PC-3 (cell line): ENCODE measurements at regions not wholly inside any gene's neighbourhood (a gene's known extent, or its start where the extent isn't known, plus 50 kb on each side); places are given as distances from the start of the nearest gene placed in this dataset.
A peak's percentile ranks its signal among the peaks of the same experiment; 100 is the strongest.

ENCODE experiments used
- ATAC-seq: fragments of 200-7000 bp; cut with Tn5 transposase; 2 replicates; pipeline ENCODE4 v1.9.1; 2020; ENCODE audit warnings: mild to moderate bottlenecking, moderate library complexity
- BruUV-seq: library from RNA; stranded (reverse); fragments of 400-500 nt; replicated peaks from 2 replicates; lab custom pipeline; 2021; lab: Mats Ljungman, UMichigan
- CTCF ChIA-PET: fragments of 300-600 bp; sonication (Branson Sonifier 250); formaldehyde crosslinking; loops from one replicate; lab custom pipeline; 2022; ENCODE audit warnings: antibody characterized with exemption; lab: Charles Lee
- POLR2A ChIA-PET: fragments of 300-600 bp; sonication (Branson Sonifier 250); formaldehyde crosslinking; loops from one replicate; lab custom pipeline; 2022; ENCODE audit warnings: antibody characterized with exemption; ENCODE audit not compliant: unreplicated experiment; lab: Charles Lee
- DNase-seq: peaks from one replicate; pipeline ENCODE4 v3.0.0-alpha.2; 2015
- H2AFZ ChIP-seq: fragments of 300-600 bp; sonication (generic); 2 replicates; pipeline ENCODE4 v1.6.0; 2016; ENCODE audit warnings: antibody characterized with exemption, low read length
- H3F3A ChIP-seq: fragments of 300-600 bp; sonication (generic); one replicate; pipeline ENCODE4 v1.6.0; 2017; ENCODE audit warnings: antibody characterized with exemption, low read length, control low read depth, mild to moderate bottlenecking; ENCODE audit not compliant: unreplicated experiment
- H3K27ac ChIP-seq: fragments of 300-600 bp; sonication (generic); 2 replicates; pipeline ENCODE4 v1.5.1; 2016; ENCODE audit warnings: mild to moderate bottlenecking, low read length
- H3K27me3 ChIP-seq: fragments of 300-600 bp; sonication (generic); 2 replicates; pipeline ENCODE4 v1.6.1; 2016; ENCODE audit warnings: low read length, mixed read lengths
- H3K36me3 ChIP-seq: fragments of 300-600 bp; sonication (generic); 2 replicates; pipeline ENCODE4 v1.6.1; 2016; ENCODE audit warnings: low read depth, mixed run types, low read length, mixed read lengths
- H3K4me1 ChIP-seq: fragments of 300-600 bp; sonication (generic); 2 replicates; pipeline ENCODE4 v1.5.1; 2016; ENCODE audit warnings: low read length; ENCODE audit not compliant: insufficient read depth
- H3K4me2 ChIP-seq: fragments of 300-600 bp; sonication (generic); 2 replicates; pipeline ENCODE4 v1.6.0; 2016; ENCODE audit warnings: low read length
- H3K4me3 ChIP-seq: fragments of 300-600 bp; sonication (generic); 2 replicates; pipeline ENCODE4 v1.5.1; 2016; ENCODE audit warnings: mild to moderate bottlenecking, low read length, mixed read lengths
- H3K79me2 ChIP-seq: fragments of 300-600 bp; sonication (generic); 2 replicates; pipeline ENCODE4 v1.6.1; 2017; ENCODE audit warnings: low read length, mixed read lengths
- H3K9ac ChIP-seq: fragments of 300-600 bp; sonication (generic); 2 replicates; pipeline ENCODE4 v1.6.0; 2016; ENCODE audit warnings: mild to moderate bottlenecking, low read length
- H3K9me2 ChIP-seq: fragments of 300-600 bp; sonication (generic); replicated peaks from 2 replicates; pipeline ENCODE4 v1.6.1; 2016; ENCODE audit warnings: mixed run types, low read length, mixed read lengths
- H3K9me3 ChIP-seq: fragments of 300-600 bp; sonication (generic); 2 replicates; pipeline ENCODE4 v1.6.1; 2016; ENCODE audit warnings: low read length, mixed read lengths
- H4K20me1 ChIP-seq: fragments of 300-600 bp; sonication (generic); 2 replicates; pipeline ENCODE4 v1.6.1; 2016; ENCODE audit warnings: low read length, mixed read lengths
- CTCF ChIP-seq: fragments of 300-600 bp; sonication (generic); conservative IDR thresholded peaks from 2 replicates; pipeline ENCODE4 v1.5.1; 2017; ENCODE audit warnings: antibody characterized with exemption, low read depth, mild to moderate bottlenecking, low read length
- EZH2 ChIP-seq: fragments of 300-600 bp; sonication (generic); IDR thresholded peaks from one replicate; pipeline ENCODE4 v1.6.1; 2017; ENCODE audit warnings: antibody characterized with exemption, mild to moderate bottlenecking, low read length; ENCODE audit not compliant: unreplicated experiment
- EZH2phosphoT487 ChIP-seq: fragments of 300-600 bp; sonication (generic); IDR thresholded peaks from 2 replicates; pipeline ENCODE4 v1.6.1; 2018; ENCODE audit warnings: mild to moderate bottlenecking, antibody characterized with exemption, low read length, borderline replicate concordance
- intact Hi-C: fragments of 100-400 bp; cut with micrococcal nuclease; formaldehyde crosslinking; loops from 2 replicates; pipeline ENCODE4 v1.9.0; 2023

DNA sequence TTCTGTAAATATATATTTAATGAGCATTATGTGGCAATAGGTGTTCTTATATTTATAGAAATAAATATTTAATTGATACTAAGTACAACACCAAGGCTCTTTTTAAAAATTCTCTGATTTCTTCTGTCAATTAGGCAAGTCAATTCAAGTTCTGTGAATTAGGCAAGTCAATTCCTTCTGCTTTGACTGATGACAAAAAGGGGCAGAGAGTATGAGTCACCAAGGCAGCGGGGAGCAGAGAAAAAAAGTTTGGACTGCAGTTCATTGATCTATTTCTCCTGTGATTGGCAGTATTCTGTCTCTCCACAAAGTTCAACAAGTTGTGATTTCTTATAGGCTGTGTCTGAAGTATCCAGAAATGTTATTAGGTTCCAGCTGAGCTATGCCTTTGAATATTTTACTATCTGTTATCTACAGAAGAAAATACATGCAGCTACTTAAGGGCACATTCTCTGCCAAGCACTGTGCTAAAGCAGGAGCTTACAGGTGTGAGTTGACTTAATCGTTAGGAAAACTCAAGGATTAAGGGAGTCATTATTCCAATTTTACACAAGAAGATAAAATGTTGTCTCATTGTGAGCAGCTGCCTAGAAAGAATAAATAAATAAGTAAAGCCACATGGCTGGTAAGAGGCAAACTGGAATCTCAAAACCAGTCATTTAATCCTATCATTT is 206.4 kb upstream of the ALG10B start:
- Histone ChIP-seq H4K20me1 (no peaks in the 10 kb centered on the region), H3F3A (no peaks in the 10 kb centered on the region), H3K9ac (no peak overlapping the region), H3K36me3 (no peaks in the 10 kb centered on the region), H3K27me3 (no peaks in the 10 kb centered on the region), H3K4me1 (no peaks in the 10 kb centered on the region), H3K27ac (no peak overlapping the region), H3K9me2 (no peaks in the 10 kb centered on the region), H3K4me2 (no peak overlapping the region), H2AFZ (peak overlapping the region; percentile 38), H3K79me2 (no peaks in the 10 kb centered on the region), H3K4me3 (no peak overlapping the region), H3K9me3 (no peaks in the 10 kb centered on the region)
- ATAC-seq: no peak
- ChIA-PET POLR2A (no interaction called here), CTCF (no interaction called here)
- BruUV-seq: no TSS peak
- peak; percentile 12 for DNase-seq
- intact Hi-C loops: loop anchor here (5.0 kb wide), 1 partner anchor 992 kb away; no protein-coding TSS in a partner anchor
- TF ChIP-seq EZH2phosphoT487 (no peak), CTCF (no peak), EZH2 (no peak)

GRCh38 chr12:38113991-38114390 is 202.6 kb upstream of the ALG10B start:
- Histone ChIP-seq H3K27ac (no peak overlapping the region), H3K4me1 (no peaks in the 10 kb centered on the region), H4K20me1 (no peaks in the 10 kb centered on the region), H3K4me3 (no peak overlapping the region), H3K9ac (no peak overlapping the region), H3K27me3 (no peaks in the 10 kb centered on the region), H3K36me3 (no peaks in the 10 kb centered on the region), H3K9me3 (no peaks in the 10 kb centered on the region), H3K9me2 (no peaks in the 10 kb centered on the region), H3K79me2 (no peaks in the 10 kb centered on the region), H3F3A (no peaks in the 10 kb centered on the region), H3K4me2 (no peak overlapping the region), H2AFZ (peak overlapping the region; percentile 43; the same call in 1 of the 2 replicates)
- ChIA-PET POLR2A (no interaction called here), CTCF (no interaction called here)
- ATAC-seq: no peak
- TF ChIP-seq CTCF: no peak
- no peak for TF ChIP-seq EZH2phosphoT487
- TF ChIP-seq EZH2: no peak
- intact Hi-C loops: loop anchor here (5.0 kb wide), 1 partner anchor 988 kb away; no protein-coding TSS in a partner anchor
- BruUV-seq: no TSS peak
- DNase-seq: peak; percentile 46

GRCh38 chr12:38116968-38117367 is 199.6 kb upstream of the ALG10B start:
- ChIA-PET POLR2A (no interaction called here), CTCF (no interaction called here)

More at GRCh38 chr12:38116968-38117367, 199.6 kb upstream of the ALG10B start:
- no peaks in the 10 kb centered on the region for H3F3A ChIP-seq
- ATAC-seq: no peak
- no peaks in the 10 kb centered on the region for H3K9me3 ChIP-seq
- H3K4me1 ChIP-seq: no peaks in the 10 kb centered on the region
- no peak overlapping the region for H2AFZ ChIP-seq
- H3K4me2 ChIP-seq: no peak overlapping the region
- intact Hi-C loops: no loop called here
- H3K9me2 ChIP-seq: no peaks in the 10 kb centered on the region
- H4K20me1 ChIP-seq: no peaks in the 10 kb centered on the region
- H3K4me3 ChIP-seq: no peak overlapping the region
- no peaks in the 10 kb centered on the region for H3K79me2 ChIP-seq
- TF ChIP-seq EZH2phosphoT487: no peak
- TF ChIP-seq CTCF: no peak
- no peak for TF ChIP-seq EZH2
- H3K27me3 ChIP-seq: no peaks in the 10 kb centered on the region
- no peak overlapping the region for H3K9ac ChIP-seq
- no TSS peak for BruUV-seq
- H3K36me3 ChIP-seq: no peaks in the 10 kb centered on the region
- DNase-seq: no peak
- H3K27ac ChIP-seq: no peak overlapping the region
